A204.1 (cell line): ENCODE measurements at regions not wholly inside any gene's neighbourhood (a gene's known extent, or its start where the extent isn't known, plus 50 kb on each side); places are given as distances from the start of the nearest gene placed in this dataset.

Experiments
- FAIRE-seq: peaks from 2 replicates; lab custom pipeline; 2012; peaks lifted over from hg19 to GRCh38; lab: Jason Lieb, UNC

DNA sequence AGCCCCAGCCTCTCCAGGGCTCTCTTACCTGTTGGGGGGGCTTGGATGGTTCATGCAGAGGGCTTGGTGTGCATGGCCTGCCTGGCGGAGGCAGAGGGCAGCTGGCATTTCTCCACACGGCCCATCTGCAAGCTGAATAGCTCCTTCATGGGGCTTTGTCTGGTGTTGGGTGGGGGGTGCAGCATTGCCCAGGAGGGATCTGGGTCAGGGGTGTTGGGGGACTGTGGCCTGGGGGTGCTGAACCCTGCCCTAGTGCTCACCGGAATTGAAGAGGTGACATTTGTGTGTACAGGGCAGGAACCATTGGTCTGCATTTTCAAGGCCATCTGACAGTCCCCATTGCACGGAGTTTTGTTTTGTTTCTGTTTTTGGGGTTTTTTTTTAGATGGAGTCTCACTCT is 58.8 kb upstream of the HAAO start:
- FAIRE-seq = no peak

DNA sequence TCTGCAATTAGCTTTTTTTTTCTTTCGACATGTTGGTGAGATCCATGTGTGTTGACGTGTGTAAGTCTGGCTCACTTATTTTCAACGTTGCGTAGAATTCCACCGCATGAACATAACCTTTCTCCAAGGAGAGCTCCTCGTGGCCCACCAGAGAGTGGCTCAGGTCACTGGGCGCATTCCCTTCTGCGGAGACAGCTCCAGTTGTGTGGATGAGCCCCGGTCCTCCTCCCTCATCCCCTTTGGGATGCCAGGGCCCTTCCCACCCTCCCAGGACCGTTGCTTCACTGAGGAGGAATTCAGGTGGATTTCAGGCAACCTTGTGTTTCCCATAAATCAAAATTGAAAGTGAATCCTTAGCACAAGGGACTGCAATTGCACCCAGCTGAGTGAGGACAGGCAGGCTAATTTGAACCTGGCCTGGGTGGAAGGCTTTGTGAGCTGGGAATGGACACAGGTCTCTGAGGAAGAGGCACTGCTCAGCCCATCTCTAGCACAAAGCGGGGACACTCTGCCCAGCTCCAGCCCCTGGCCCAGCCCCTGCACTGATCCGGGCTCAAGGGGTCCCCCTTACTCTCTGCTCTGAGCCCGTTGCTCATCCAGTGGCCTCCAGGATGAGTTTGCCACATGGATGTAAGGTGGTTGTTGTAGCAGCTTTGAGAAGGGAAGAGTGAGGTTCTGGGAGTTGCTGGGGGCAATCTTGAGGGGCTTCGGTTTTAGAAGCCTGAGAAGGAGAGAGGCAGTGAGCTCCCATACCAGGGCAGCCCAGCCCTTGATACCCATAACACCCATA is 57.8 kb upstream of the HAAO start:
- no peak for FAIRE-seq

DNA sequence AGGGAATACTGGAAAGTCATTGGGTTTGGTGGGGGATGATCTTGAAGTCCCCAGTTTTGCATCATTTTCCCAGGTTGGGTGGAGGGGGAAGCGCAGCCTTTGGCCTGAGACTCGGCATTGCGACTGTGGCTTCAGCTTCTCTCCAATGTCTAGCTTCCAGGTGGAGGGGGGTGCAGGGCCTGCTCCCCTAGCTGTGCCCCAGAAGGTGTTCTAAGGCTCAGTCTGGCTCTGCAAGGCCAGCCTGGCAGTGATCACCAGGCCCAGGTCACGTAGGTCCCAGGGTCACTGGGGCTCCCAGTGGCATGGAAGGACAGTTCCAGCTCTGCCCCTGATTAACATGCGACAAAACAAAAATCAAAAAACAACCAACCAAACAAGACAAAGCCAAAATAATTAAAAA is 56.9 kb upstream of the HAAO start:
- no peak for FAIRE-seq

DNA sequence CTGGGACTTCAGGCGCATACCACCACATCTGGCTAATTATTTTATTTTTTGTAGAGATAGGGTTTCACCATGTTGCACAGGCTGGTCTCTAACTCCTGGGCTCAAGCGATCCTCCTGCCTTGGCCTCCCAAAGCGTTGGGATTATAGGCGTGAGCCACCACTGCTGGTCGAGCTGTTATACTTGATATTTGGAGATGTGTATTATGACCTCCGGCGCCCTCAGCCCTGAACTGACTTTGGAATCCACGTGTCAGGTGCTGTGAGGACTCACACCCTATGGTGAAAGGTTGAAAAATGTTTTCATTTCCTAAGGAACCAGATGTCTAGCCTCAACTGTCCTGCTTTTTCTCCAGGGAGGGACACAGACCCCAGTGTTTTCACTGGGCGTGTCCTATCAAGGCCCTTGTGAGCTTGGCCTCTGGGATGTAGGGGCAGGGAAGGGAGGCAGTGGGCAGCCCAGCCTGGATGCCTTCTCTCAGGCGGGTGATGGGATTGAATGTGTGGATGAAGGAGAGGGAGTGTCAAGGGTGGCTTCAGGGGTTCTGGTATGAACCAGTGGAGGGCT is 56.4 kb upstream of the HAAO start:
- no peak for FAIRE-seq

DNA sequence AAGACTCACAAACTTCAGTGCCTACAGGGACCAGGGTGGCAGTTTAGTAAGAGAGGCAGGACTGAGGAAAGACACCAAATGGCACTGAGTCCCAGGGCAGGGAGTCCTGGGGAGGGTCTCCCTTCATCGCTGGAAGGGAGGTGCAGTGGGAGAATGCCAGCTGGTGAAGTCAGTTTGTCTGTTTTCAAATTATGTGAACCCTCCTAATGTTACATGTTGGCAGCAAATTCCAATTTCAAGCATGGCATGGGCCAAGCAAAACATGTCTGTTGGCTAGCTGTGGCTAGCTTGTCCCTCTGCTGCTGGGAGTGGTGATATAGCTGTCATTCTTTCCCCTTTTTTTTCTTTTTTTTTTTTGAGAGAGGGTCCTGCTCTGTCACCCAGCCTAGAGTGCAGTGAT is 55.9 kb upstream of the HAAO start:
- FAIRE-seq = no peak

DNA sequence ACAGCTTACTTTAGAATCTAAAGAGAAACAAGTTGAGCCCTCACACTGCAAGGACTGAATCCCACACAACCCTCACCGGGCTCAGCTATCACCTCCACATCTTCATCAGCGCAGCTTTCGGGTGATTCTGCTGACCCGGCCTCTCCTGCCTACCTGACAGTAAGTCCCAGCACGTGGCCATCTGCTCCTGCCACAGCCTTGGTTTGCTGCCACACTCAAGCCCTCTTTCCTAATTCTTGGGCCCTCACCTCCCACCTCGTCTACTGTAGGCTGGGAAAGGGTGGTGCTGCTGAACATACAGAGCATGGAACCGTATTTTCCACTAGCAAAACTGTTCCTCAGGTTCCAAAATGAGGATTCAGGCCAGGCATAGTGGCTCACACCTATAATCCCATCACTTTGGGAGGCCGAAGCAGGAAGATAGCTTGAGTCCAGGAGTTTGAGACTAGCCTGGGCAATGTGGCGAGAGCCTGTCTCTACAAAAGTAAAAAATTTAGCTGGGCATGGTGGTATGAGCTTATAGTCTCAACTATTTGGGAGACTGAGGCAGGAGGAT is 55.3 kb upstream of the HAAO start:
- FAIRE-seq = no peak

DNA sequence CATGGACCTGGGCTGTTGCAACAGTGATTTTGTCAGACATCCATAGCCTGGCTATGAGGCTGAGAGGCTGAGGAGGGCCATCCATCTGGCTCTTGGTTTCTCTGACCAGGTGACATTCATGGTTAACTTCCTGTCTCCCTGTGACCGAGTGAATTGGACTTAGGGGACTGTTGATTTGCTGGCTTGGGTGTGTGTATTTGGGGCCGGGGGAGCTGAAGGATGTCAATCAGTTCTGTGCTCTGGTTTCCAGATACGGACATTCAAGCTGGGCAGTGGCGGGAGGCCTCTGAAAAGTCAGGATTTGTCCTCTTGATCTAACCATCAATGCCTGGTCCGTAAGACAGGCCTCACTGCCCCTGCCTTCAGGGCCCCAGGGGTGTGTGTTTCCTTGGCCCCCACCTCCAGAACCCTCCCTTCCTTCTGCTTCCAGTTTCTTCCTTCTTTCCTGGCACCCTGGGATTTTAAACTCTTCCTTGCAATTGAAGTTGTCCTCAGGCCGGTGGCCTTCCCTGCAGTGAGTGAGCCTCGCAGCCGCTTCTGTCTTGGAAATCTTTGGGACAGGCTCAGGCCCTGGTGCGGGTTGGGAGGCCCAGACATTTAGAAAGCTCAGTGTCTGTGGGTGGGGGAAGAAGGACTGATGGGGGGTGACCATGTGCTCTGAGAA is 54.7 kb upstream of the HAAO start:
- no peak for FAIRE-seq

DNA sequence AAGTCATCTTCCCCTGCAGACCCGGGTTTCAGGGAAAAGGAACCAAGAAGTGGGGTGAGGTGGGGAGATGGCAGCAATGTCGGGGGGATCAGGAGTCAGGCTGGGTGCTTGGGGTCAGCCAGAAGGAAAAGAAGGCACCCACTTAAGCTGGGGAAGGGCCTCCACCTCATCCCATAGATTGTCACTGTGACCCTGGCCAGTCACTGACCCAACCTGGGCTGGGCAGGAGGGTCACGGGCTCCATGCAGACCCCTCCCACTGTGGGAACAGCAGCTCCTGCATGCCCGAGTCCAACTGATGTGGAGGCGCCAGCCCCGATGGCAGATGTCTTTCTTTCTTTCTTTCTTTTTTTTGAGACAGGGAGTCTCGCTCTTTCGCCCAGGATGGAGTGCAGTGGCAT is 53.6 kb upstream of the HAAO start:
- no peak for FAIRE-seq

DNA sequence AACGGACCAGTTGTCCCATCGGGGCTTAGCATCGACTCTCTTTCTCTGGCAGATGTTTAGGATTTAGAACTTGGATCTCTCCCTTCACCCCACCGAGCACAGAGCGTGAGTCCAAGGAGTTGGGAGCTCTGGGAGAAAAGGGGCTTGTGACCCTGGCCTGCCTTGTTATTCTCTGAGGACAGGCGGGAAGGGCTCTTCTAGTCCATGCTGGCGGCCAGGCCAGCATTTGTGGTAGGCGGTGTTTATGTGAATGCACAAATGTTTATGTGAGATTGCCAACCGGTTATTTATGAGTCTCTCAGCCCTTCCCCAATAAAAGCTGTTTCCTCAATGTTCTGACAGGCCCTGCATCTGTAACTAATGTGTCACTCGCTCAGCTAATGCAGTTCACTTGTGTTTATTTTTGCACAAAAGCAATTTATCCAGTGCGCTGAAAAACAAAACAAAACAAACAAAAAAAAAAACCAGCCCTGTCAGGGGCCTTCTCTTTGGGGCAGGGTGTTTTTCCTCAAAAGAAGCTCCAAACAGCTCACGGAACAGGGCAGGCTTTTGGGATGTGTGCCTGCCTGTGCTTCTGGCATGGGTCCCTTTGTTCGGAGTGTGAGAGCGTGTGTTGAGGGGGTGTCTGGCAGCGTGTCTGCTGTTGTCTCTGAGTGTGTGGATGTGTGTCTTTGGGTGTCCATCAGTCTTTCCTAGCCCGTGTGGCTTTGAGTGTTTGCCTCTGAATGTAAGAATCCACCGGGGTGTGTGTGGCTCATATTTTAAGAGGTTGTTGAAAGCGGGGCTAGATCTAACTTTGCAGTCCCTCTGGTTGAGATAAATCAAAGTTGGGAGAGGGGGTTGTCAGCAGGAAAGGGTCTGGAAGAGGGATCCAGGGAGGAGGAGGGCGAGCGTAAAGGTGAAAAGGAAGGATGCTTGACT is 52.8 kb upstream of the HAAO start:
- FAIRE-seq = no peak

DNA sequence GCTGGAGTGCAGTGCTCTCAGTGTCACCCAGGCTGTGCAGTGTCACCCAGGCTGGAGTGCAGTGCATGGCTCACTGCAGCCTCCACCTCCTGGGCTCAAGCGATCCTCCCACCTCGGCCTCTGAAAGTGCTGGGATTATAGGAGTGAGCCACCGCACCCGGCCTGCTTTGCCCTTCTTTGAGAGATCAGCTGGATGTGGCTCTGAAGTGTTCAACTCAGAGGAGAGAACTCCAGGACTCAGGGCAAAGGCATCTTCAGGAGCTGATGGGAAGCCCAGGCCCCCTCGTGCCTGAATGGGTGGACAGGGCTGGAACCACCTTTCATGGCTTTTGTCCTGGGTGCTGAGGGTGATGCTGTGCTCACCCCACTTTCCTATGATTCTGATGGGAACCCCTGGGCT is 52.0 kb upstream of the HAAO start:
- no peak for FAIRE-seq

DNA sequence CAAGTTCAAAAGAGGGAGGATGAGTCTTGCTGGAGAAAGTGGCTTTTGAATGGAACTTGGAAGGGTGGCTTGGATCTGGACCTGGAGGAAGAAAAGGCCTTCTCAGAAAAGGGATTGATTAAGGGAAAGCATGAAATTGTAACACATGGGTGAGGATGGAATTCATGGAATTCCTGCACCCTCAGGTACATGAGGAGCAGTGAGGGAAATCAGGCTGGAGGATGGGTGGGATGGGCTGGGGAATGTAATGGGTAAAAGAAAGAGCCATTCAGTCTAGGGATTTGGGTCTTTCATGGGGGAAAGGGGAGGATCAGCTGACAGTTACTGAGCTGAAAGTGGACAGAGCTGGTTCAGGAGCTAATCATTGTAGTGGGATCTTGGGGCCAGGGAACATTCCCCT is 51.2 kb upstream of the HAAO start:
- FAIRE-seq = no peak

DNA sequence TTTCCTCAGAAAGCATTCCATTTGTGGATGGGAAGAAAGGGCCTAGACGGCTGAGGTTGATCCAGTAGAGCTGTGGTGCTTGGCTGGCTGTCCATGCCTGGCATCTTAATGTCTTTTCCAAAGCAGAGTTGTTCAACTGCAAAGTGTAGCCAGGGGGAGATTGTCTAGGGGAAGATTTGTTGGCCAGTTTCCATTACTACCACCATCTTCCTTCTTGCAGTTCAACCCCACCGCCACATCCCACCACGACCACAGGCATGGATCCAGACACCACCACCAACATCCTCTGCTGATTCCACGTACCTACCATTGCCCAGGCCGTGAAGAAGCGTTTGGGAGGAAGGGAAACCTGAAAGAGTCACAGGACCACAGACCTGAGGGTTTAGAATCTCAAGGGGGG is 50.7 kb upstream of the HAAO start:
- no peak for FAIRE-seq

DNA sequence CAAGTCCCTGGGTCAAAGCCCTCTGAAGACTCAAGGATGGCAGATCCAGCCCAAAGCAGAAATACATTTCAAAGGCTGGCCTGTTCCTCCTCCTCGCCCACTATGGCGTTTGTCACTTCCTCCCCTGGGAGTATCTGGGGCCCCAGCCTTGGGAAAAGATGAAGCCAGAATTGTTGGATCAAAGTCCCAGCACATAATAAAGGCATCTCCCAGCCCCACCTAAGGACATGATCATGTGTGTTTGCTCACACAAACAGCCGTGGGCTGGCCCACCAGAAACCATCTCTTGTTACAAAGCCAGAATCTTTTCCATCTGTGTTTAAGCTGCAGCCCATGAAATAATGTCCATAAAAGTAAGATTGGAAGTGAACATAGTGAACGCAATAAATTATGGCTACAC is 50.1 kb upstream of the HAAO start:
- FAIRE-seq = no peak
